GM12878 (cell line): ENCODE measurements at regions not wholly inside any gene's neighbourhood (a gene's known extent, or its start where the extent isn't known, plus 50 kb on each side); places are given as distances from the start of the nearest gene placed in this dataset.
"Not testable (repeated sequence)": the region's sequence is repeated elsewhere in the genome, so short reads cannot be mapped to it uniquely, and the experiment has no call there.

Experiments
- ATAC-seq: fragments of 200-7000 bp; cut with Tn5 transposase; 3 replicates; pipeline ENCODE4 v1.9.1; 2020; ENCODE audit warnings: mild to moderate bottlenecking, moderate library complexity
- BruUV-seq: library from RNA; stranded (reverse); fragments of 400-500 nt; replicated peaks from 2 replicates; lab custom pipeline; 2021; lab: Mats Ljungman, UMichigan
- CTCF ChIA-PET: fragments of 300-600 bp; sonication (Branson Sonifier 250); formaldehyde crosslinking; extraction: SDS; loops from one replicate; lab custom pipeline; 2021; ENCODE audit warnings: inconsistent platforms; lab: Yijun Ruan, JAX
- POLR2A ChIA-PET: fragments of 350-600 bp; formaldehyde crosslinking; extraction: SDS; loops from one replicate; lab custom pipeline; 2021; ENCODE audit warnings: inconsistent platforms; lab: Charles Lee
- RAD21 ChIA-PET: fragments of 300-600 bp; sonication (Branson Sonifier 250); formaldehyde crosslinking; loops from one replicate; lab custom pipeline; 2023; ENCODE audit warnings: antibody characterized with exemption; ENCODE audit not compliant: unreplicated experiment; lab: Charles Lee
- SMC1A ChIA-PET: fragments of 300-600 bp; sonication (Branson Sonifier 250); formaldehyde crosslinking; loops from one replicate; lab custom pipeline; 2023; ENCODE audit not compliant: unreplicated experiment, uncharacterized antibody; lab: Charles Lee
- DNase-seq: peaks from one replicate; pipeline ENCODE4 v3.0.0-alpha.2; 2011; ENCODE audit warnings: low read depth, low spot score
- FAIRE-seq: peaks from 3 replicates; lab custom pipeline; 2011; peaks lifted over from hg19 to GRCh38; lab: Jason Lieb, UNC
- H2AFZ ChIP-seq: 2 replicates; pipeline ENCODE4 v1.6.0; 2011; ENCODE audit warnings: low read depth, low read length, control low read depth; ENCODE audit not compliant: control insufficient read depth
- H3K27ac ChIP-seq: 2 replicates; pipeline ENCODE4 v1.5.1; 2011; ENCODE audit warnings: control low read depth; ENCODE audit not compliant: control insufficient read depth, insufficient read depth
- H3K27me3 ChIP-seq, 2 experiments: replicated peaks in 1 of 2; 2 replicates each; pipeline versions ENCODE4 v1.6.0 to v1.6.1; 2011; ENCODE audit warnings: low read length in 1 of 2; ENCODE audit not compliant: control insufficient read depth in 2 of 2, insufficient read depth in 2 of 2
- H3K36me3 ChIP-seq, 2 experiments: 2 replicates each; pipeline ENCODE4 v1.5.1; 2011; ENCODE audit warnings: low read length in 1 of 2; ENCODE audit not compliant: control insufficient read depth in 2 of 2, insufficient read depth in 2 of 2
- H3K4me1 ChIP-seq: 2 replicates; pipeline ENCODE4 v1.6.1; 2011; ENCODE audit warnings: mild to moderate bottlenecking, low read length, moderate library complexity, mixed read lengths; ENCODE audit not compliant: control insufficient read depth, insufficient read depth
- H3K4me2 ChIP-seq: 2 replicates; pipeline ENCODE4 v1.6.0; 2011; ENCODE audit warnings: control low read depth; ENCODE audit not compliant: control insufficient read depth, insufficient read depth
- H3K4me3 ChIP-seq: fragments of 200-600 bp; sonication (generic); 2 replicates; pipeline ENCODE4 v1.5.1; 2016
- H3K79me2 ChIP-seq: 2 replicates; pipeline ENCODE4 v1.6.0; 2011; ENCODE audit warnings: low read length; ENCODE audit not compliant: control insufficient read depth, insufficient read depth
- H3K9ac ChIP-seq: 2 replicates; pipeline ENCODE4 v1.8.0; 2011; ENCODE audit warnings: low read length, control low read depth, mixed read lengths; ENCODE audit not compliant: control insufficient read depth, insufficient read depth
- H3K9me3 ChIP-seq: replicated peaks from 3 replicates; pipeline ENCODE4 v1.5.1; 2011; ENCODE audit warnings: mild to moderate bottlenecking, low read length; ENCODE audit not compliant: control insufficient read depth, insufficient read depth
- H4K20me1 ChIP-seq: 2 replicates; pipeline ENCODE4 v1.6.0; 2011; ENCODE audit not compliant: control insufficient read depth, insufficient read depth
- HDAC6 ChIP-seq: fragments of 200-600 bp; sonication (generic); IDR thresholded peaks from one replicate; pipeline ENCODE4 v1.8.0; 2017; ENCODE audit warnings: antibody characterized with exemption; ENCODE audit not compliant: unreplicated experiment
- WGBS: methylation state at CpG from one replicate; pipeline ENCODE4 v1.1.6; 2016; ENCODE audit warnings: low lambda C conversion rate; ENCODE audit not compliant: insufficient replicate concordance, insufficient coverage; ENCODE audit errors: missing lambda C conversion rate; 5-methylcytosine and 5-hydroxymethylcytosine counted together
- in situ Hi-C: fragments of 300-500 bp; cut with MboI; formaldehyde crosslinking; loops from 9 replicates; pipeline ENCODE4 v1.14.3; 2018; ENCODE audit warnings: mixed read lengths
- intact Hi-C: fragments of 100-400 bp; cut with micrococcal nuclease; formaldehyde crosslinking; loops from one replicate; pipeline ENCODE4 v1.14.2; 2022; ENCODE audit not compliant: unreplicated experiment

GRCh38 chr14:27890259-27890658, 876.3 kb upstream of the FOXG1 start:
- intact Hi-C loops: no loop called here
- BruUV-seq: no TSS peak
- no peak for TF ChIP-seq HDAC6
- TF ChIP-seq, all 136 proteins: peak for 0
- Histone ChIP-seq H3K9ac (no peak overlapping the region), H3K27ac (no peak overlapping the region), H3K4me1 (no peaks in the 10 kb centered on the region), H3K9me3 (no peaks in the 10 kb centered on the region), H3K27me3 (no peaks in the 10 kb centered on the region), H2AFZ (no peak overlapping the region), H4K20me1 (no peaks in the 10 kb centered on the region), H3K36me3 (no peaks in the 10 kb centered on the region), H3K79me2 (no peaks in the 10 kb centered on the region), H3K4me2 (no peak overlapping the region), H3K4me3 (no peak overlapping the region)
- ATAC-seq (no peak), DNase-seq (no peak), FAIRE-seq (no peak)
- ChIA-PET SMC1A (no interaction called here), RAD21 (no interaction called here), POLR2A (no interaction called here), CTCF (no interaction called here)
- in situ Hi-C loops: no loop called here
- 0% methylated on average over 3 of the region's 3 CpGs for WGBS

- in situ Hi-C loops, BruUV-seq, SMC1A ChIA-PET, H3K4me1 ChIP-seq, H2AFZ ChIP-seq, H3K9ac ChIP-seq, CTCF ChIA-PET, POLR2A ChIA-PET, H3K4me2 ChIP-seq, H4K20me1 ChIP-seq, H3K36me3 ChIP-seq, DNase-seq, H3K27ac ChIP-seq, FAIRE-seq, H3K27me3 ChIP-seq, RAD21 ChIA-PET, intact Hi-C loops, H3K4me3 ChIP-seq, H3K79me2 ChIP-seq, ATAC-seq, H3K9me3 ChIP-seq: not testable (repeated sequence)
- WGBS: 6% methylated on average over 1 of the region's 1 CpG
These were observed 858.1 kb upstream of the FOXG1 start for GRCh38 chr14:27908484-27908883.
